SU-DHL-6 (cell line): ENCODE measurements at regions not wholly inside any gene's neighbourhood (a gene's known extent, or its start where the extent isn't known, plus 50 kb on each side); places are given as distances from the start of the nearest gene placed in this dataset.

ENCODE experiments used
- EZH2phosphoT487 ChIP-seq: fragments of 200-600 bp; sonication (generic), shearing (Covaris generic); conservative IDR thresholded peaks from 2 replicates; pipeline ENCODE4 v1.6.1; 2018; ENCODE audit warnings: mild to moderate bottlenecking, antibody characterized with exemption, low read length, moderate library complexity, mixed read lengths
- TF ChIP-seq, protein P1 (sequence below): fragments of 200-600 bp; sonication (generic); IDR thresholded peaks from one replicate; pipeline ENCODE4 v1.5.1; 2017; ENCODE audit warnings: antibody characterized with exemption, mild to moderate bottlenecking, low read length, moderate library complexity; ENCODE audit not compliant: insufficient read depth, poor library complexity, severe bottlenecking

DNA sequence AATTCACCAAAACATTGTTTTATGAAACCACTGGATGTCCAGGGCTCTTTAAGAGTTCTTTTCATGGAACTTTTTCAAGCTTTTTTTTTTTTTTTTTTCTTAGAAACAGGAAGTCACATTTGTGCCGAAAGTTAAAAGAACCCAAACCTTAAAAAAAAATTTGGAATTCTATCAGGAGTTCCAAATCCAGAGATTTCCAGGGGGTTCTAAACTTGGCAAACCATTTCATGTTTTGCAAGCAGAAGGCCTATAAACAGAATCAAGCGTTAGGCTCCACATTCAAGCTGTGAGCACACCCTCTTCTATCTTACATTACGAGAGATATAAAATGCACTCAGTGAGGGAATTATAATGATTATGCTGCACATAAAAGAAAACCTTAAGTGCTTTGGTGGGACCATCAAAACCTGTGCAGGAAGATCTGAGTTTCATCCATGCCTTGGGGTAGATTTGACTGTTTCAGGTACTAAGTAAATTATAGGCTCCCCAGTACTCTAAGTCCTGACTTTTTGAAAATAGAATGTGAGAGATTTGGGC lies 154.8 kb upstream of the FAR2 start:
- TF ChIP-seq, protein P1, sequence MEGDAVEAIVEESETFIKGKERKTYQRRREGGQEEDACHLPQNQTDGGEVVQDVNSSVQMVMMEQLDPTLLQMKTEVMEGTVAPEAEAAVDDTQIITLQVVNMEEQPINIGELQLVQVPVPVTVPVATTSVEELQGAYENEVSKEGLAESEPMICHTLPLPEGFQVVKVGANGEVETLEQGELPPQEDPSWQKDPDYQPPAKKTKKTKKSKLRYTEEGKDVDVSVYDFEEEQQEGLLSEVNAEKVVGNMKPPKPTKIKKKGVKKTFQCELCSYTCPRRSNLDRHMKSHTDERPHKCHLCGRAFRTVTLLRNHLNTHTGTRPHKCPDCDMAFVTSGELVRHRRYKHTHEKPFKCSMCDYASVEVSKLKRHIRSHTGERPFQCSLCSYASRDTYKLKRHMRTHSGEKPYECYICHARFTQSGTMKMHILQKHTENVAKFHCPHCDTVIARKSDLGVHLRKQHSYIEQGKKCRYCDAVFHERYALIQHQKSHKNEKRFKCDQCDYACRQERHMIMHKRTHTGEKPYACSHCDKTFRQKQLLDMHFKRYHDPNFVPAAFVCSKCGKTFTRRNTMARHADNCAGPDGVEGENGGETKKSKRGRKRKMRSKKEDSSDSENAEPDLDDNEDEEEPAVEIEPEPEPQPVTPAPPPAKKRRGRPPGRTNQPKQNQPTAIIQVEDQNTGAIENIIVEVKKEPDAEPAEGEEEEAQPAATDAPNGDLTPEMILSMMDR = no peak
- no peak for TF ChIP-seq EZH2phosphoT487
